Neuronal stem cell (in vitro differentiated cells): ENCODE measurements at regions not wholly inside any gene's neighbourhood (a gene's known extent, or its start where the extent isn't known, plus 50 kb on each side); places are given as distances from the start of the nearest gene placed in this dataset.

Experiments
- DNase-seq: peaks from one replicate; pipeline ENCODE4 v3.0.0-alpha.2; 2013; ENCODE audit warnings: low spot score
- H2AFZ ChIP-seq: one replicate; pipeline ENCODE4 v1.6.1; 2013; ENCODE audit warnings: mild to moderate bottlenecking, low read length, inconsistent platforms
- H2AK5ac ChIP-seq: 2 replicates; pipeline ENCODE4 v1.6.1; 2013; ENCODE audit warnings: low read depth, mild to moderate bottlenecking, inconsistent platforms, low read length, moderate library complexity, mixed read lengths
- H2BK120ac ChIP-seq: 2 replicates; pipeline ENCODE4 v1.6.1; 2013; ENCODE audit warnings: low read depth, mild to moderate bottlenecking, inconsistent platforms, low read length, moderate library complexity, mixed read lengths
- H2BK12ac ChIP-seq: one replicate; pipeline ENCODE4 v1.6.1; 2013; ENCODE audit warnings: low read length, inconsistent platforms
- H2BK15ac ChIP-seq: 2 replicates; pipeline ENCODE4 v1.6.1; 2013; ENCODE audit warnings: mild to moderate bottlenecking, low read length, inconsistent platforms, mixed read lengths
- H2BK5ac ChIP-seq: one replicate; pipeline ENCODE4 v1.6.1; 2013; ENCODE audit warnings: inconsistent platforms, mild to moderate bottlenecking, low read length, moderate library complexity
- H3K14ac ChIP-seq: one replicate; pipeline ENCODE4 v1.6.1; 2013; ENCODE audit warnings: low read length, inconsistent platforms
- H3K18ac ChIP-seq: 2 replicates; pipeline ENCODE4 v1.6.1; 2013; ENCODE audit warnings: low read length, inconsistent platforms
- H3K23ac ChIP-seq: 2 replicates; pipeline ENCODE4 v1.6.1; 2013; ENCODE audit warnings: low read depth, mild to moderate bottlenecking, mixed read lengths, low read length, inconsistent platforms; ENCODE audit not compliant: poor library complexity
- H3K27ac ChIP-seq: replicated peaks from 3 replicates; pipeline ENCODE4 v1.5.1; 2013; ENCODE audit warnings: low read length, inconsistent platforms
- H3K27me3 ChIP-seq, 3 experiments: 2 replicates each; pipeline ENCODE4 v1.6.1; 2013; ENCODE audit warnings: low read length in 3 of 3, mild to moderate bottlenecking in 2 of 3, inconsistent platforms in 1 of 3, low read depth in 1 of 3, mixed read lengths in 1 of 3, moderate library complexity in 1 of 3; ENCODE audit not compliant: control insufficient read depth in 3 of 3, insufficient read depth in 3 of 3
- H3K36me3 ChIP-seq, 2 donors: replicated peaks in 1 of 2; 2 replicates each; pipeline ENCODE4 v1.6.1; 2013; ENCODE audit warnings: low read length in 2 of 2; ENCODE audit not compliant: control insufficient read depth in 2 of 2, insufficient read depth in 2 of 2
- H3K4ac ChIP-seq: 2 replicates; pipeline ENCODE4 v1.6.1; 2013; ENCODE audit warnings: inconsistent platforms, mild to moderate bottlenecking, low read length, moderate library complexity
- H3K4me1 ChIP-seq, 2 donors: 1 replicate in 1 of 2; 2 replicates in 1 of 2; pipeline ENCODE4 v1.6.1; 2013; ENCODE audit warnings: low read length in 2 of 2, low read depth in 1 of 2; ENCODE audit not compliant: control insufficient read depth in 2 of 2, insufficient read depth in 1 of 2
- H3K4me2 ChIP-seq: one replicate; pipeline ENCODE4 v1.6.1; 2013; ENCODE audit warnings: mild to moderate bottlenecking, low read length, inconsistent platforms; ENCODE audit not compliant: insufficient read depth, poor library complexity, severe bottlenecking
- H3K4me3 ChIP-seq, 2 donors: 2 replicates each; pipeline ENCODE4 v1.5.1; 2013; ENCODE audit warnings: low read length in 2 of 2, mild to moderate bottlenecking in 2 of 2, inconsistent platforms in 1 of 2, moderate library complexity in 1 of 2
- H3K79me1 ChIP-seq: one replicate; pipeline ENCODE4 v1.6.1; 2013; ENCODE audit warnings: low read depth, mild to moderate bottlenecking, inconsistent platforms, low read length, moderate library complexity
- H3K9ac ChIP-seq: one replicate; pipeline ENCODE4 v1.6.1; 2013; ENCODE audit warnings: mild to moderate bottlenecking, low read depth, low read length, inconsistent platforms; ENCODE audit not compliant: poor library complexity
- H3K9me3 ChIP-seq, 2 donors: replicated peaks in 1 of 2; 2 replicates each; pipeline versions ENCODE3 to v1.6.1; 2013; ENCODE audit warnings: low read length in 2 of 2, mild to moderate bottlenecking in 2 of 2, inconsistent platforms in 1 of 2, low read depth in 1 of 2, mixed read lengths in 1 of 2, moderate library complexity in 1 of 2; ENCODE audit not compliant: control insufficient read depth in 2 of 2, insufficient read depth in 1 of 2
- H4K8ac ChIP-seq: one replicate; pipeline ENCODE4 v1.6.1; 2013; ENCODE audit warnings: low read depth, mild to moderate bottlenecking, inconsistent platforms, low read length, moderate library complexity
- H4K91ac ChIP-seq: one replicate; pipeline ENCODE4 v1.6.1; 2013; ENCODE audit warnings: low read length, low read depth, mild to moderate bottlenecking, inconsistent platforms; ENCODE audit not compliant: poor library complexity
- WGBS, 2 donors: extraction: QIAGEN DNeasy Blood & Tissue Kit; methylation state at CpG; one replicate each; pipeline ENCODE4 v1.1.7; 2013; ENCODE audit warnings: missing lambda C conversion rate in 2 of 2, mixed read lengths in 1 of 2; ENCODE audit not compliant: insufficient read length in 2 of 2, insufficient replicate concordance in 1 of 2; ENCODE audit errors: extremely low coverage in 2 of 2; 5-methylcytosine and 5-hydroxymethylcytosine counted together

DNA sequence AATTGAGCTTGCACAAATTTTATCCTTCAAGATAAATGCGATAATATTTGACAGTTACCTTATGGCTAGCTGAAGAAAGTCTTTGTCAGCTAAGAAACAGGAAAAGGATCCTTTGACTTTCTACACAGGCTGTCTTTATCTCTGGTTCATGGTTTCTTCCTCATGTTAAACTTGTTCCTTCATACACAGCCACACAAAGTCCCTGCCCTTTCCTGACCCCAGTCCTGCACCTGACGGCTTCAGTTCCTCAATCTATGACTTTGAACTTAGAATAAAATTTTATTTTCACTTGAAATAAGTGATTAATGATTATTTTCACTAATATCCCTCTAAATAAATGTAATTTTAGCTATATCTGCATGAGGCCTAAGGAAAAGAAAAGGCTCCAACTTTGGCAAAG lies 77.8 kb upstream of the PRSS1 start:
- Histone ChIP-seq H4K91ac (no peak overlapping the region), H3K4me3 (no peak overlapping the region), H3K27me3 (no peaks in the 10 kb centered on the region), H3K4me2 (no peak overlapping the region), H3K4ac (no peak overlapping the region), H3K18ac (no peak overlapping the region), H2AFZ (no peak overlapping the region), H2BK120ac (no peak overlapping the region), H2BK15ac (no peak overlapping the region), H3K79me1 (no peaks in the 10 kb centered on the region), H2AK5ac (no peak overlapping the region), H3K9me3 (no peaks in the 10 kb centered on the region), H4K8ac (no peak overlapping the region), H3K27ac (no peak overlapping the region), H2BK12ac (no peak overlapping the region), H3K4me1 (no peaks in the 10 kb centered on the region), H3K23ac (no peak overlapping the region), H3K36me3 (no peaks in the 10 kb centered on the region), H3K14ac (no peak overlapping the region), H2BK5ac (no peak overlapping the region), H3K9ac (no peak overlapping the region)
- WGBS, 2 donors = no CpG with 5 or more reads among the region's 2 CpGs
- DNase-seq = no peak

DNA sequence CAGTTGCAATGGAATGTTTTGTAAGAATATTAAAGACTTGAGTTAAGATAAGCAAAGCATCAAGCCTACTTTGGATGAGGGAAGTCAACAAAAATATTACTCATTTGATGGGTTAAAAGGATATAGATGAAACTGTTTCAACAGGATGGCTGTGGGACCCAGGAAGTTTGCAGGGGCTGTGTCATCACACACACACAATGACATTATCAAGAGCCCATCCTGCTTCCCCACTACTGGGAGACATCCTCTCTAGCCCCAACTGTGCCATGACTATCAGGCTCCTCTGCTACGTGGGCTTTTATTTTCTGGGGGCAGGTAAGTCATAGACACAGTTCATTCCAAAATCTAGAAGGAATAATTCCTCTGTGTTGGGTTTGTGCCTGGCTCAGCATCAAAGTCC lies 78.8 kb upstream of the PRSS1 start:
- no CpG with 5 or more reads among the region's 1 CpG for WGBS, 2 donors

DNA sequence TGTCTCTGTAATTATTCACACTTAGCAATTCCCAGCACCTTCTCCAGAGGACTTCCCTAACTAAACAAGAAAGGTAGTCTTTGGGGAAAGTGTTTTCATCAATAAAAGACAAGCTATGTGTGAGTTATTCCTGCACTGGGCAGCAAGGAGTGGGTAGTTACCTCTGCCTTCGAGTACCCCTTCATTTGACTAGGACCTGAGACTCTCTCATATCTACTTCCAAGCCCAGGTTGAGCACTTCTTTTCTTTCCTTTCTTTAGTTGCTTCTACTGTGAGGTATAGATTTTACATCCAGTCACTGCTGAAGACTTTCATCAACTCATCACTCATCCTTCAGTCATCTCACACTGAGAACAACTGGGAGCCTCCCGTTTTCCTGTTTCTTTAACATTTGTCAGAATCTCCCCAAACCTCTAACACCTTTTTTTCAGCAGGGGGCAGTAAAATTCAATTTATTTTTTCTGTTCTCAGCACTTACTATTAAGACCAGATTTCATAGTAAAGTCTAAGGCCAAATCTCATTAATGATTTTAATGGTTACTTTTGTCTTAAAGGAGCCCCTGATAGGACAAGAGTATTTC lies 80.1 kb upstream of the PRSS1 start:
- no peak overlapping the region for H2BK120ac ChIP-seq
- H2AK5ac ChIP-seq = no peak overlapping the region
- H3K27me3 ChIP-seq = no peaks in the 10 kb centered on the region
- no peak overlapping the region for H4K91ac ChIP-seq
- no peaks in the 10 kb centered on the region for H3K36me3 ChIP-seq
- H2BK12ac ChIP-seq = no peak overlapping the region
- no peak overlapping the region for H2BK5ac ChIP-seq
- no peak overlapping the region for H3K27ac ChIP-seq
- H3K14ac ChIP-seq = no peak overlapping the region
- H2BK15ac ChIP-seq = no peak overlapping the region
- no peaks in the 10 kb centered on the region for H3K9me3 ChIP-seq
- no peak overlapping the region for H2AFZ ChIP-seq
- peak; percentile 4 for DNase-seq
- H3K79me1 ChIP-seq = no peaks in the 10 kb centered on the region
- H3K4me1 ChIP-seq = no peaks in the 10 kb centered on the region
- no peak overlapping the region for H3K9ac ChIP-seq
- WGBS, 2 donors = no CpG with 5 or more reads among the region's 2 CpGs
- no peak overlapping the region for H3K23ac ChIP-seq
- no peak overlapping the region for H3K4me2 ChIP-seq
- no peak overlapping the region for H3K4me3 ChIP-seq
- H3K18ac ChIP-seq = no peak overlapping the region
- H3K4ac ChIP-seq = no peak overlapping the region
- no peak overlapping the region for H4K8ac ChIP-seq

More for the DNA sequence above, 78.8 kb upstream of the PRSS1 start:
- no peaks in the 10 kb centered on the region for H3K27me3 ChIP-seq
- H3K4me3 ChIP-seq = no peak overlapping the region
- no peak overlapping the region for H3K4me2 ChIP-seq
- H4K8ac ChIP-seq = no peak overlapping the region
- H2BK5ac ChIP-seq = no peak overlapping the region
- DNase-seq = no peak
- H3K79me1 ChIP-seq = no peaks in the 10 kb centered on the region
- H3K23ac ChIP-seq = no peak overlapping the region
- H3K18ac ChIP-seq = no peak overlapping the region
- no peak overlapping the region for H3K14ac ChIP-seq
- no peak overlapping the region for H3K4ac ChIP-seq
- no peak overlapping the region for H2BK15ac ChIP-seq
- no peak overlapping the region for H3K9ac ChIP-seq
- no peak overlapping the region for H3K27ac ChIP-seq
- no peaks in the 10 kb centered on the region for H3K9me3 ChIP-seq
- no peak overlapping the region for H4K91ac ChIP-seq
- no peaks in the 10 kb centered on the region for H3K4me1 ChIP-seq
- H2AK5ac ChIP-seq = no peak overlapping the region
- no peak overlapping the region for H2AFZ ChIP-seq
- H2BK12ac ChIP-seq = no peak overlapping the region
- no peaks in the 10 kb centered on the region for H3K36me3 ChIP-seq
- no peak overlapping the region for H2BK120ac ChIP-seq

DNA sequence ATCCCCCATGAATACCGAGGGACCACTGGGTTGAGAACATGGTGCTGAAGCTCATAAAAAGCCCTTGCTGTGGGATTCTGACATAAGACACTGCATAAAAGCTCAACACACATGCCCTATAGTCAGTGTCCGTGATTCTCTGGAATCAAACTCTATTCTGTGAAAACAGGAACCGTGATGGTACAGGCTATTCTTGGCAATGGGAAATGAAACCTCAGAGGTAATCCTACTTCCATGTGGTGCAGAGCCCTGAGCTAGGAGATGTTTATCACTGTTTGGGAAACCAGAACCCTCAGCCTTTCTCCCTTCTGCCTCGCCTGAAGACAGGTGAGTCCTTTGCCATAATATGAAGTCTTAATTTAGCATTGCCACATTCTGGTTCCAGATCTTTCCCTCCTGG lies 80.8 kb upstream of the PRSS1 start:
- Histone ChIP-seq H3K4me2 (no peak overlapping the region), H4K91ac (no peak overlapping the region), H2BK120ac (no peak overlapping the region), H3K9me3 (no peaks in the 10 kb centered on the region), H3K27ac (no peak overlapping the region), H2BK12ac (no peak overlapping the region), H3K27me3 (no peaks in the 10 kb centered on the region), H2AFZ (no peak overlapping the region), H3K4me1 (no peaks in the 10 kb centered on the region), H2AK5ac (no peak overlapping the region), H3K4ac (no peak overlapping the region), H2BK15ac (no peak overlapping the region), H3K36me3 (no peaks in the 10 kb centered on the region), H3K18ac (no peak overlapping the region), H3K4me3 (no peak overlapping the region), H4K8ac (no peak overlapping the region), H3K23ac (no peak overlapping the region), H2BK5ac (no peak overlapping the region), H3K14ac (no peak overlapping the region), H3K9ac (no peak overlapping the region), H3K79me1 (no peaks in the 10 kb centered on the region)
- DNase-seq = no peak
- no CpG with 5 or more reads among the region's 4 CpGs for WGBS, 2 donors
